ENCODE measurements at regions not wholly inside any gene's neighbourhood (a gene's known extent, or its start where the extent isn't known, plus 50 kb on each side); places are given as distances from the start of the nearest gene placed in this dataset.

GRCh38 chr4:15182600-15183220 is 180.4 kb downstream of the CPEB2 start:
- Mint-ChIP-seq H3K27me3 (peaks cover 2% of the 10 kb centered on the region), H3K4me3 (no peak overlapping the region), H3K36me3 (ENCODE audit: low read depth) (no peaks in the 10 kb centered on the region), H3K27ac (peak overlapping the region; percentile 74), H3K4me1 (ENCODE audit: low read depth) (peaks cover 17% of the 10 kb centered on the region), H3K9me3 (no peaks in the 10 kb centered on the region)
- no peak for TF ChIP-seq CTCF (IDR thresholded peaks at IDR 0.05)
- peak; percentile 58 for DNase-seq
- peak; percentile 91 for ATAC-seq
- ChIA-PET POLR2A (no interaction called here), CTCF (interaction anchor here (1.3 kb wide), 1 partner anchor 13 kb away, joined by 4 read pairs; no protein-coding TSS in a partner anchor)
- intact Hi-C loops (cut with micrococcal nuclease), result no loop called here

- Mint-ChIP-seq H3K27me3 (peaks cover under 1% of the 10 kb centered on the region), H3K4me3 (no peak overlapping the region), H3K9me3 (no peaks in the 10 kb centered on the region), H3K36me3 (ENCODE audit: low read depth) (no peaks in the 10 kb centered on the region), H3K4me1 (ENCODE audit: low read depth) (peaks cover 17% of the 10 kb centered on the region), H3K27ac (no peak overlapping the region)
- ChIA-PET CTCF (no interaction called here), POLR2A (no interaction called here)
- ATAC-seq (no peak), DNase-seq (no peak)
- intact Hi-C loops (cut with micrococcal nuclease), result no loop called here
- TF ChIP-seq CTCF (IDR thresholded peaks at IDR 0.05), result no peak
These were observed 183.9 kb downstream of the CPEB2 start for GRCh38 chr4:15186149-15186548.

- no peak for DNase-seq
- H3K27me3 Mint-ChIP-seq, result no peaks in the 10 kb centered on the region
- TF ChIP-seq CTCF (IDR thresholded peaks at IDR 0.05), result no peak
- peaks cover 15% of the 10 kb centered on the region for H3K4me1 Mint-ChIP-seq (ENCODE audit: low read depth)
- POLR2A ChIA-PET, result no interaction called here
- no peak overlapping the region for H3K27ac Mint-ChIP-seq
- H3K9me3 Mint-ChIP-seq, result no peaks in the 10 kb centered on the region
- no peak for ATAC-seq
- H3K36me3 Mint-ChIP-seq (ENCODE audit: low read depth), result no peaks in the 10 kb centered on the region
- intact Hi-C loops (cut with micrococcal nuclease), result no loop called here
- CTCF ChIA-PET, result no interaction called here
- H3K4me3 Mint-ChIP-seq, result no peak overlapping the region
These were observed 184.5 kb downstream of the CPEB2 start for GRCh38 chr4:15186806-15187205.

GRCh38 chr4:15188605-15189539 is 186.6 kb downstream of the CPEB2 start:
- no peak for TF ChIP-seq CTCF (IDR thresholded peaks at IDR 0.05)
- Mint-ChIP-seq H3K9me3 (no peaks in the 10 kb centered on the region), H3K4me1 (ENCODE audit: low read depth) (no peaks in the 10 kb centered on the region), H3K4me3 (no peak overlapping the region), H3K36me3 (ENCODE audit: low read depth) (no peaks in the 10 kb centered on the region), H3K27me3 (no peaks in the 10 kb centered on the region), H3K27ac (no peak overlapping the region)
- no peak for DNase-seq
- ChIA-PET CTCF (no interaction called here), POLR2A (no interaction called here)
- no peak for ATAC-seq
- intact Hi-C loops (cut with micrococcal nuclease), result no loop called here

- Mint-ChIP-seq H3K36me3 (ENCODE audit: low read depth) (no peaks in the 10 kb centered on the region), H3K4me3 (no peak overlapping the region), H3K4me1 (ENCODE audit: low read depth) (no peaks in the 10 kb centered on the region), H3K9me3 (no peaks in the 10 kb centered on the region), H3K27me3 (no peaks in the 10 kb centered on the region), H3K27ac (no peak overlapping the region)
- DNase-seq (no peak), ATAC-seq (no peak)
- ChIA-PET POLR2A (no interaction called here), CTCF (no interaction called here)
- no peak for TF ChIP-seq CTCF (IDR thresholded peaks at IDR 0.05)
- intact Hi-C loops (cut with micrococcal nuclease), result no loop called here
These were observed 192.2 kb downstream of the CPEB2 start for GRCh38 chr4:15194520-15194919.
